ENCODE measurements at regions not wholly inside any gene's neighbourhood (a gene's known extent, or its start where the extent isn't known, plus 50 kb on each side); places are given as distances from the start of the nearest gene placed in this dataset.

- peaks cover 9% of the 10 kb centered on the region; the same call in 1 of the 2 replicates for H3K9me3 ChIP-seq (ENCODE audit: control insufficient read depth, insufficient read depth, low read length)
- no peaks in the 10 kb centered on the region for H3K27me3 ChIP-seq (ENCODE audit: control insufficient read depth, insufficient read depth, low read length)
- no peak for DNase-seq (ENCODE audit: low read depth, low spot score)
- TF ChIP-seq, protein P1, sequence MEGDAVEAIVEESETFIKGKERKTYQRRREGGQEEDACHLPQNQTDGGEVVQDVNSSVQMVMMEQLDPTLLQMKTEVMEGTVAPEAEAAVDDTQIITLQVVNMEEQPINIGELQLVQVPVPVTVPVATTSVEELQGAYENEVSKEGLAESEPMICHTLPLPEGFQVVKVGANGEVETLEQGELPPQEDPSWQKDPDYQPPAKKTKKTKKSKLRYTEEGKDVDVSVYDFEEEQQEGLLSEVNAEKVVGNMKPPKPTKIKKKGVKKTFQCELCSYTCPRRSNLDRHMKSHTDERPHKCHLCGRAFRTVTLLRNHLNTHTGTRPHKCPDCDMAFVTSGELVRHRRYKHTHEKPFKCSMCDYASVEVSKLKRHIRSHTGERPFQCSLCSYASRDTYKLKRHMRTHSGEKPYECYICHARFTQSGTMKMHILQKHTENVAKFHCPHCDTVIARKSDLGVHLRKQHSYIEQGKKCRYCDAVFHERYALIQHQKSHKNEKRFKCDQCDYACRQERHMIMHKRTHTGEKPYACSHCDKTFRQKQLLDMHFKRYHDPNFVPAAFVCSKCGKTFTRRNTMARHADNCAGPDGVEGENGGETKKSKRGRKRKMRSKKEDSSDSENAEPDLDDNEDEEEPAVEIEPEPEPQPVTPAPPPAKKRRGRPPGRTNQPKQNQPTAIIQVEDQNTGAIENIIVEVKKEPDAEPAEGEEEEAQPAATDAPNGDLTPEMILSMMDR (IDR thresholded peaks at IDR 0.05; ENCODE audit: low read depth, low read length), result no peak
- POLR2A ChIA-PET, result no interaction called here
- H3K4me3 ChIP-seq (ENCODE audit: low read depth, low read length), result no peak overlapping the region
- H3K27ac ChIP-seq (ENCODE audit: low read depth, low read length), result no peak overlapping the region
- CTCF ChIA-PET, result interaction anchor here (1.5 kb wide), 1 partner anchor 41 kb away, joined by 5 read pairs; no protein-coding TSS in a partner anchor
Measured at GRCh38 chr13:31951215-31951678, 80.3 kb upstream of the FRY start.

GRCh38 chr13:31952641-31953380 lies 78.8 kb upstream of the FRY start:
- TF ChIP-seq, protein P1 (IDR thresholded peaks at IDR 0.05; ENCODE audit: low read depth, low read length), result no peak
- POLR2A ChIA-PET, result no interaction called here
- DNase-seq (ENCODE audit: low read depth, low spot score), result no peak
- Histone ChIP-seq H3K27me3 (ENCODE audit: control insufficient read depth, insufficient read depth, low read length) (no peaks in the 10 kb centered on the region), H3K9me3 (ENCODE audit: control insufficient read depth, insufficient read depth, low read length) (peaks cover 9% of the 10 kb centered on the region), H3K27ac (ENCODE audit: low read depth, low read length) (no peak overlapping the region), H3K4me3 (ENCODE audit: low read depth, low read length) (no peak overlapping the region)
- CTCF ChIA-PET, result interaction anchor here (0.6 to 1.5 kb wide), 4 partner anchors 25 to 196 kb away, joined by 5 read pairs; no protein-coding TSS in a partner anchor

GRCh38 chr13:31955101-31955500 lies 76.5 kb upstream of the FRY start:
- Histone ChIP-seq H3K4me3 (ENCODE audit: low read depth, low read length) (no peak overlapping the region), H3K27ac (ENCODE audit: low read depth, low read length) (no peak overlapping the region), H3K27me3 (ENCODE audit: control insufficient read depth, insufficient read depth, low read length) (no peaks in the 10 kb centered on the region), H3K9me3 (ENCODE audit: control insufficient read depth, insufficient read depth, low read length) (peaks cover 13% of the 10 kb centered on the region)
- ChIA-PET POLR2A (interaction anchor here (0.6 kb wide), 1 partner anchor 27 kb away, joined by 5 read pairs; no protein-coding TSS in a partner anchor), CTCF (interaction anchor here (2.5 kb wide), 1 partner anchor 46 kb away, joined by 12 read pairs; no protein-coding TSS in a partner anchor)
- TF ChIP-seq, protein P1 (IDR thresholded peaks at IDR 0.05; ENCODE audit: low read depth, low read length), result no peak
- no peak for DNase-seq (ENCODE audit: low read depth, low spot score)

GRCh38 chr13:31955741-31956140 lies 75.8 kb upstream of the FRY start:
- Histone ChIP-seq H3K27me3 (ENCODE audit: control insufficient read depth, insufficient read depth, low read length) (no peaks in the 10 kb centered on the region), H3K4me3 (ENCODE audit: low read depth, low read length) (no peak overlapping the region), H3K9me3 (ENCODE audit: control insufficient read depth, insufficient read depth, low read length) (peaks cover 13% of the 10 kb centered on the region), H3K27ac (ENCODE audit: low read depth, low read length) (no peak overlapping the region)
- DNase-seq (ENCODE audit: low read depth, low spot score), result no peak
- TF ChIP-seq, protein P1 (IDR thresholded peaks at IDR 0.05; ENCODE audit: low read depth, low read length), result no peak
- ChIA-PET CTCF (interaction anchor here (0.6 to 2.5 kb wide), 2 partner anchors 15 to 46 kb away, joined by 4 to 12 read pairs; no protein-coding TSS in a partner anchor), POLR2A (interaction anchor here (0.6 kb wide), 1 partner anchor 28 kb away, joined by 5 read pairs; no protein-coding TSS in a partner anchor)
